ENCODE measurements at regions not wholly inside any gene's neighbourhood (a gene's known extent, or its start where the extent isn't known, plus 50 kb on each side); places are given as distances from the start of the nearest gene placed in this dataset.

- DNase-seq = no peak
Observed at GRCh38 chr2:219772103-219772635, 144.7 kb downstream of the SLC4A3 start.

- DNase-seq = no peak
Observed at GRCh38 chr2:219772697-219773096, 145.3 kb downstream of the SLC4A3 start.

GRCh38 chr2:219775506-219775905 lies 148.1 kb downstream of the SLC4A3 start:
- no peak for DNase-seq

GRCh38 chr2:219777388-219777787 lies 150.0 kb downstream of the SLC4A3 start:
- DNase-seq = no peak

GRCh38 chr2:219778189-219778588 lies 150.8 kb downstream of the SLC4A3 start:
- no peak for DNase-seq

GRCh38 chr2:219782737-219783348 lies 155.4 kb downstream of the SLC4A3 start:
- DNase-seq = no peak

- DNase-seq = no peak
Observed at GRCh38 chr2:219783359-219783975, 156.0 kb downstream of the SLC4A3 start.

- no peak for DNase-seq
Observed at GRCh38 chr2:219784178-219784577, 156.7 kb downstream of the SLC4A3 start.

- DNase-seq = no peak
Observed at GRCh38 chr2:219789476-219789875, 162.0 kb downstream of the SLC4A3 start.

GRCh38 chr2:219792446-219792845 lies 165.0 kb downstream of the SLC4A3 start:
- DNase-seq = no peak

GRCh38 chr2:219798430-219798829 lies 171.0 kb downstream of the SLC4A3 start:
- no peak for DNase-seq

- no peak for DNase-seq
Observed at GRCh38 chr2:219803294-219803693, 175.9 kb downstream of the SLC4A3 start.

- DNase-seq = no peak
Observed at GRCh38 chr2:219810895-219811294, 183.5 kb downstream of the SLC4A3 start.

GRCh38 chr2:219812672-219813071 lies 185.2 kb downstream of the SLC4A3 start:
- no peak for DNase-seq

GRCh38 chr2:219820767-219821166 lies 193.3 kb downstream of the SLC4A3 start:
- no peak for DNase-seq

- DNase-seq = no peak
Observed at GRCh38 chr2:219823574-219823973, 196.1 kb downstream of the SLC4A3 start.

- DNase-seq = no peak
Observed at GRCh38 chr2:219824996-219825395, 197.6 kb downstream of the SLC4A3 start.

GRCh38 chr2:219828127-219828526 lies 200.7 kb downstream of the SLC4A3 start:
- DNase-seq = no peak

GRCh38 chr2:219829667-219830352 lies 202.4 kb downstream of the SLC4A3 start:
- no peak for DNase-seq

- DNase-seq = no peak
Observed at GRCh38 chr2:219830353-219830738, 202.9 kb downstream of the SLC4A3 start.

- no peak for DNase-seq
Observed at GRCh38 chr2:219831957-219832356, 204.5 kb downstream of the SLC4A3 start.

- no peak for DNase-seq
Observed at GRCh38 chr2:219832904-219833303, 205.5 kb downstream of the SLC4A3 start.

GRCh38 chr2:219835493-219835892 lies 208.1 kb downstream of the SLC4A3 start:
- no peak for DNase-seq

GRCh38 chr2:219836647-219837177 lies 209.3 kb downstream of the SLC4A3 start:
- no peak for DNase-seq
